ENCODE measurements at regions not wholly inside any gene's neighbourhood (a gene's known extent, or its start where the extent isn't known, plus 50 kb on each side); places are given as distances from the start of the nearest gene placed in this dataset.

DNA sequence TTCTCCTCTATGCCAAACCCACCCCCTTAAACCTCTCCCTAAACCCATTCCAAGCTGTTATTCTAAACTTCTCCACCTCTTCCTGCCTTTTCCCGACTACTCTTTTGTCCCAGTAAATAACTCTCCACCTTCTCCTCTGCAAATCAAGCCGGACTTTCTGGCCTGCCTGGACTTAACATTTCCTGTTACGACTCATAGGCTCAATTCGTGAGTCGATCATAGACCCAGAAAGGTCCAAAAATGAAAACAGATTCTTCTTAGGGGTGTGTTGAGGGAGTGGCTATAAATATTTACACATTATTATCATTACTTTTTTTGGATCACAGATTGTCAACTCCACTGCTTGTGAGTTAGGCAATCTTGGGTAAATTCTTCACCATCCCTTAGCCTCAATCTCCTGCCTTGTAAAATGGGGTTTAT lies 59.0 kb upstream of the HABP2 start:
- BruUV-seq (replicated peaks) = no TSS peak
- ChIA-PET CTCF (no interaction called here), POLR2A (ENCODE audit: low non-redundant PET) (no interaction called here)
- DNase-seq (ENCODE audit: low spot score) = no peak
- Histone ChIP-seq H3K4me3 (ENCODE audit: low read depth, low read length, poor library complexity, severe bottlenecking) (no peak overlapping the region), H3K9me3 (ENCODE audit: low read depth, low read length, poor library complexity, severe bottlenecking) (no peaks in the 10 kb centered on the region), H3K27me3 (replicated peaks; ENCODE audit: insufficient read depth, low read depth, low read length, poor library complexity) (peaks cover 51% of the 10 kb centered on the region), H3K4me1 (ENCODE audit: insufficient read depth, low read length, poor library complexity, severe bottlenecking) (no peaks in the 10 kb centered on the region), H3K27ac (ENCODE audit: low read depth, low read length, poor library complexity, severe bottlenecking) (no peak overlapping the region), H3K36me3 (ENCODE audit: insufficient read depth, low read length, poor library complexity, severe bottlenecking) (no peaks in the 10 kb centered on the region)
- TF ChIP-seq, protein P1, sequence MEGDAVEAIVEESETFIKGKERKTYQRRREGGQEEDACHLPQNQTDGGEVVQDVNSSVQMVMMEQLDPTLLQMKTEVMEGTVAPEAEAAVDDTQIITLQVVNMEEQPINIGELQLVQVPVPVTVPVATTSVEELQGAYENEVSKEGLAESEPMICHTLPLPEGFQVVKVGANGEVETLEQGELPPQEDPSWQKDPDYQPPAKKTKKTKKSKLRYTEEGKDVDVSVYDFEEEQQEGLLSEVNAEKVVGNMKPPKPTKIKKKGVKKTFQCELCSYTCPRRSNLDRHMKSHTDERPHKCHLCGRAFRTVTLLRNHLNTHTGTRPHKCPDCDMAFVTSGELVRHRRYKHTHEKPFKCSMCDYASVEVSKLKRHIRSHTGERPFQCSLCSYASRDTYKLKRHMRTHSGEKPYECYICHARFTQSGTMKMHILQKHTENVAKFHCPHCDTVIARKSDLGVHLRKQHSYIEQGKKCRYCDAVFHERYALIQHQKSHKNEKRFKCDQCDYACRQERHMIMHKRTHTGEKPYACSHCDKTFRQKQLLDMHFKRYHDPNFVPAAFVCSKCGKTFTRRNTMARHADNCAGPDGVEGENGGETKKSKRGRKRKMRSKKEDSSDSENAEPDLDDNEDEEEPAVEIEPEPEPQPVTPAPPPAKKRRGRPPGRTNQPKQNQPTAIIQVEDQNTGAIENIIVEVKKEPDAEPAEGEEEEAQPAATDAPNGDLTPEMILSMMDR (conservative IDR thresholded peaks at IDR 0.05; ENCODE audit: low read depth, low read length) = no peak
- no peak for TF ChIP-seq EZH2 (IDR thresholded peaks at IDR 0.05; ENCODE audit: borderline replicate concordance, low read depth, low read length, poor library complexity, severe bottlenecking)
- intact Hi-C loops (cut with micrococcal nuclease; ENCODE audit: unreplicated experiment) = no loop called here

DNA sequence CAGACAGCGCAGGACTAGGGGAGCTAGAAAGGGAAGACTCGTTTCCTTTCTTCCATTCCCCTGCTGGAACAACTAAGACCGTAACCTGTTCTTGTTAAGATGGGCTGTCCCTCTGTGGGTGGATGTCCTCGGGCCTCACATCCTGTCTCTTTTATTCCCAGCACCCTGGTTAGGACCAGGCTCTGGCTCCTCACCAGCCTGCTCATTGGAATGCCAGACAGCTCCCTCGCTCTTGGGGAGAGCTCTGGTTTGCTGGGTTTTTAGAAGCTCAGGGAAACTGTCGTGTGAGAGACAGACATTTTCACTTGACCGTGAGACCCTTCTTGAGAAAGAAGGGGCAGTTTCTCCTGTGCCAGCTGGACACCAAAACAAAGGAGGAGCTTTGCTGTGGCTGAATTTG lies 58.1 kb upstream of the HABP2 start:
- no peak for DNase-seq (ENCODE audit: low spot score)
- POLR2A ChIA-PET (ENCODE audit: low non-redundant PET) = no interaction called here
- intact Hi-C loops (cut with micrococcal nuclease; ENCODE audit: unreplicated experiment) = no loop called here
- Histone ChIP-seq H3K36me3 (ENCODE audit: insufficient read depth, low read length, poor library complexity, severe bottlenecking) (no peaks in the 10 kb centered on the region), H3K4me1 (ENCODE audit: insufficient read depth, low read length, poor library complexity, severe bottlenecking) (no peaks in the 10 kb centered on the region), H3K4me3 (ENCODE audit: low read depth, low read length, poor library complexity, severe bottlenecking) (no peak overlapping the region), H3K27me3 (replicated peaks; ENCODE audit: insufficient read depth, low read depth, low read length, poor library complexity) (peaks cover 51% of the 10 kb centered on the region), H3K9me3 (ENCODE audit: low read depth, low read length, poor library complexity, severe bottlenecking) (no peaks in the 10 kb centered on the region), H3K27ac (ENCODE audit: low read depth, low read length, poor library complexity, severe bottlenecking) (no peak overlapping the region)
- TF ChIP-seq, protein P1 (conservative IDR thresholded peaks at IDR 0.05; ENCODE audit: low read depth, low read length) = no peak
- no peak for TF ChIP-seq EZH2 (IDR thresholded peaks at IDR 0.05; ENCODE audit: borderline replicate concordance, low read depth, low read length, poor library complexity, severe bottlenecking)
- CTCF ChIA-PET = no interaction called here
- no TSS peak for BruUV-seq (replicated peaks)

DNA sequence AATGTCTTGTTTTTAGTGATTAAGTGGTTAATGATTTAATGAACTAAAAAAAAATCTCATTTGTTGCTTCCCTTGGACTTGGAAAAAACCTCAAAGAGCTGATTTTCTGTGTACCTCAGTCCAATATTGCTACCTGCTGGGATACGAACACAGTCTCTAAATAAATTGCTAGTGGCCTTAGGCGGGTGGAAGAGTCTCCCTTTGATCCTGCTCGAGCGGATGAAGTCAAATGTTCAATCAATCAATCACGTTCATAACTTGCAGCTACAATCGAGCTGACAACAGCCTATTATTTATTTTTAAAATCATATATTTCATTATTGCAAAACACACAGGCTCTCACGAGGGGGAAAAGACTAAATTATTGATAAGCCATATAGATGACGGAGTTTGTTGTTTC lies 57.3 kb upstream of the HABP2 start:
- Histone ChIP-seq H3K27ac (ENCODE audit: low read depth, low read length, poor library complexity, severe bottlenecking) (no peak overlapping the region), H3K4me1 (ENCODE audit: insufficient read depth, low read length, poor library complexity, severe bottlenecking) (no peaks in the 10 kb centered on the region), H3K36me3 (ENCODE audit: insufficient read depth, low read length, poor library complexity, severe bottlenecking) (no peaks in the 10 kb centered on the region), H3K9me3 (ENCODE audit: low read depth, low read length, poor library complexity, severe bottlenecking) (no peaks in the 10 kb centered on the region), H3K4me3 (ENCODE audit: low read depth, low read length, poor library complexity, severe bottlenecking) (no peak overlapping the region), H3K27me3 (replicated peaks; ENCODE audit: insufficient read depth, low read depth, low read length, poor library complexity) (peaks cover 46% of the 10 kb centered on the region)
- ChIA-PET CTCF (no interaction called here), POLR2A (ENCODE audit: low non-redundant PET) (no interaction called here)
- TF ChIP-seq, protein P1 (conservative IDR thresholded peaks at IDR 0.05; ENCODE audit: low read depth, low read length) = no peak
- TF ChIP-seq EZH2 (IDR thresholded peaks at IDR 0.05; ENCODE audit: borderline replicate concordance, low read depth, low read length, poor library complexity, severe bottlenecking) = no peak
- DNase-seq (ENCODE audit: low spot score) = no peak
- no TSS peak for BruUV-seq (replicated peaks)
- intact Hi-C loops (cut with micrococcal nuclease; ENCODE audit: unreplicated experiment) = no loop called here
